HG03442 (cell line): ENCODE measurements at regions not wholly inside any gene's neighbourhood (a gene's known extent, or its start where the extent isn't known, plus 50 kb on each side); places are given as distances from the start of the nearest gene placed in this dataset.
"Not testable (repeated sequence)": the region's sequence is repeated elsewhere in the genome, so short reads cannot be mapped to it uniquely, and the experiment has no call there.

Experiments used
- ATAC-seq: cut with Tn5 transposase; IDR thresholded peaks from one replicate; pipeline ENCODE4 v1.9.1; 2021; ENCODE audit warnings: mild to moderate bottlenecking, moderate library complexity; ENCODE audit not compliant: unreplicated experiment

DNA sequence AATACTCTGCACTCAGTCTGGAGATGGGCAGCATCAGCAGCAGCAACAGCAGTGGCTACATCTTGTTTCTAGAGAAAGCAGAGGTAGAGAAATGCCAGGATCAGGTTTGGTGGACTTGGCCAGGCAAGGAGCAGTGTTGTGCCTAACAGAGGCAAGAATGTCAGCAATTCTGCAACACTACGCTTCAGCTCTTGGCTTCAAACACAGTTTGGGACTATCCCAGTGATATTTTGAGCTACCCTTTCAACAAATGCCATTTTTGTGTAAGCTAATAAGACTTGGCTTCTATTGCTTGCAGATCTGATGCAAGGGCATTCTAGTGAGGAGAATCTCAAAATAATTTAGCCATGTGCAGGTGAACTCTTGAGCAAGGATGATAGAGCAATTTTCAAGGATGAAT lies 271.3 kb downstream of the PCDH20 start:
- no peak for ATAC-seq

DNA sequence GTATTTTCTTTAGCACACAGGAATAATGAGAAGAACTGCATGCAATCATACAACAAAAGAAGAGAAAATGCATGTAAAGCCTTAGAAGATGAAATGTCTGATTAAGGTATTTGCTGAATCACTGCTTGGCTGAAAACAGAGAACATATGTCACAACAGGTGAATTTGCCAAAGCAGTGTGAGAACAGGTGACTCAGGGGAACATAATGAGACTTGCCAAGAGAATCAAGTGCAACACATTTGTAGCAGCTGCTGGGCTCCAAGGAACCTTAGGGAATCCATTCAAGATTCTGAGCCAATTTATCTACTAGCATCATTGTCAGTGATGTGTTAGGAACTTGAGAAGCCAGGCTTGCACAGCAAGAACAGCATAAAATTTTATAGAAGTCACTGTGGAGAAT lies 273.1 kb downstream of the PCDH20 start:
- ATAC-seq: no peak

DNA sequence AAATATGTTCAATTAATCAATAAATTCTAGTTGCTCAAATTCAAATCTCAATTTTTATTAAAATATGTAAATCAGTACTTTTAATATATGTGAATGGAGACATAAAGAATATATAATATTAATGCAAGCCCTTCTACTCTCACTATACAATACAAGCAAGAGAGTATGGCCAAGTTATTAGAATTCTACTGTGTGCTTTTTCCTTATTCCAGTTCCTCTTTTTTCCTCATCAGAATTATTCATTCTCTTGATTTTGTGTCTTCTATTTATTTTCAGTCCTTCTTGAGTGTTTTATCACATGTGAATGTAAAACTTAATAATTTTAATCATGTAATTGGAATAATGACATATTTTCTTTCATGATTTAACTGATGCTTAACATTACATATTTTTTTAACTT lies 276.8 kb downstream of the PCDH20 start:
- ATAC-seq: no peak

DNA sequence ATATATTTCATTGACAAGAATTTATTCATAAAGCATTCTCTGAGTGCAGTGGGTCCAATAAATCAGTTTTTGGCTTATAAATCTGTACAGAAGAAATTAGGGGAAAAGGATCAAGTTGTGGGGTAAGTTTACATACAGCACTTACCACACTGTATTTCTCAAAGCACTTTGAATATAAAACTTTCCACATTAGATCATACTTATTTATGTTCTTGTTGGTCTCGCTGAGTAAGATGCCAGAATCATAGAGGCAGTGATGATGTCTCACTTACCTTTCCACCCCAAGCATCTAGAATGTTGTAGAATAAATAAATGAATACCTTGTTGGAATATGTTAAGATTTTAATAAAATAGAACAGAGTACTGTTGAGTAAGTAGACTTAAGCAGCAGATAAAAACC lies 279.1 kb downstream of the PCDH20 start:
- no peak for ATAC-seq

DNA sequence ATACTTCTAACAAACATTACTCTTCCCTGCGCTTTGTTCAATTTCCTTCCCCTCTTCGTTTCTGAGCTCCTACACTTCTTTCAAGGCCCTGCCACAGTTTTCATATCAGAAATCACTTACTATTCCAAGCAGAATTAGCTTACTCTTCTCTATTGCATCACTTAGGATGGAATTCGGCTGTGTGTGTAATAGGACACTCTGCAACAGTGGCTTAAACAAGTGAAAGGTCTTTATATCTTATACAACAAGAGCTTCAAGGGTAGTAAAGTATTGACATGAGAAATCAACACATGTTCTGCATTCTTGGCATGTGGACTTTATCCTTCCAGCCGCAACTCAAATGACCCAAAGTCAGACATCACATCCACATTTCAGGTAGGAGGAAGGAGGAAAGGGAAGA lies 279.6 kb downstream of the PCDH20 start:
- ATAC-seq: no peak

DNA sequence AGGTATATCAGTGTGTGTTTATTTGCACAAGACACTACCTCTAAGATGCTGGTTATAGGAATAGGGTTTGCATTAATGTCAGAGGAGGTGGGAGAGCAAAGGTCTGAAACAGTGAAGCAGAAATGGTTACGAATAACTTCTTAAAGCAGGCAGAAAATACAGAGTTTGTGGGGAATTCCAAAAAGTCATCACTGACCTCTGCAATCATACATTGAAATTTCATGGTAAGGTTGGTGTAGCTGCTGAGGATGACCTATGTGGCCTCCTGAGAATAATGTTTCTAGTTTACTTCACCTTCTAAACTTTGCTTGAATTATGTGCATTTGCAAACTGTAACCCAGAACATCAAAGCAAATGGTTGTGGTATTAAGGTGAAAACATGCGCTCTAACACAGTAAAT lies 280.1 kb downstream of the PCDH20 start:
- no peak for ATAC-seq

DNA sequence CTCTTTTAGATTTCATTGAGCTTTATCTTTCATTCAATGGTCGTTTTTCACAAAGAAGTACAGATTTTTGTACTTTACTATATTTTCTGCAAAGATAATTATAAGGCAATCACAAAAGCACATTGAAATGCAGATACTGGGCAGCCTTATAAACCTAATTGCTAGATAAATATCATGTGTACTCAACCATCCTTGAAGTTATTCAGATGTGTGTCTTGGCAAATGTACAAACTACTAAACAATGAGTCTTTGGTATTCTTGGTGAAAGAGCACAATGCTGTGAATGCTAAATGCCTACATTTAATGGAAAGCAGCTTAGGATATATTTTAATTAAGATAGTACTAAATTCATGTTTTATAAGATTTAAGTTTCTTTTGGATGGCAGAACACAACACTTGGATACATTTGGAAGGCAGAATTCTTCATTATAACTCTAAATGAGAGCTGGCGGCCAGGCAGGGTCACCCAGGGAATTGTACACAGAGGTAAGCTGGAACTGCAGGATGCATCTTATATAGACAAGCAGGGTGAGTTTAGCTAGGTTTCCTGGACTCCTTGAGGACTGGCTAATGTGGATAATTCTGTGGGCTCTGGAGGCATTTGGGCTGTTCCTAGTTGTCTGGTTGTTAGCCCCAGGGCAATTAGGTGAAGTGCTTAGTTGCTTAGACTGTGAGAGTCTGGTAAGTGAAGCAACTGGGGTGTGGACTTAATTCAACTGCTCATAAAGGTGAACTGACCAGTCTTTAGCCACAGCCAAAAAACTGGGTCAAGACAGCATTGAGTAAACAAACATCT lies 286.6 kb downstream of the PCDH20 start:
- ATAC-seq: no peak

DNA sequence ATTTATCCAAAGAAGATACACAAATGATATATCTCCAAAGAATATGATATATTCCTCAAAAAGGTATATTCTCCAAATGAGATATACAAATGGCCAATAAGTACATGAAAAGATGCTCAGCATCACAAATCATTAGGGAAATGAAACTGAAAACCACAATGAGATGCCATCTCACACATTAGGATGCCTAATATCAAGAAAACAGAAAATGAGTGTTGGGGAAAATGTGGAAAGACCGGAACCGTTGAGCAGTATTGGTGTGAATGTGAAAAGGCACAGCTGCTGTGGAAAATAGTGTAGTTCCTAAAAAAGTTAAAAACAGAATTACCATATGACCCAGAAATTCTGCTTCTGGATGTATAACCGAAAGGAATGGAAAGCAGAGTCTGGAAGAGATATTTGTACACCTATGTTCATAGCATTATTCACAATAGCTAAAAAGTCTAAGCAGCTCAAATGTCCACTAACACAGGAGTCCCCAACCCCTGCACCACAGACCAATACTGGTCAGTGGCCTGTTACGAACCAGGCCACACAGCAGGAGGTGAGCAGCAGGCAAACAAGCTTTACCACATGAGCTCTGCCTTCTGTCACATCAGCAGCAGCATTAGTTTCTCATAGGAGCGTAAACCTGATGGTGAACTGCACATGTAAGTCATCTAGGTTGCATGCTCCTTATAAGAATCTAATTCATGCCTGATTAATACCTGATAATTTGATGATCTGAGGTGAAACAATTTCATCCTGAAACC lies 291.9 kb downstream of the PCDH20 start:
- no peak for ATAC-seq

DNA sequence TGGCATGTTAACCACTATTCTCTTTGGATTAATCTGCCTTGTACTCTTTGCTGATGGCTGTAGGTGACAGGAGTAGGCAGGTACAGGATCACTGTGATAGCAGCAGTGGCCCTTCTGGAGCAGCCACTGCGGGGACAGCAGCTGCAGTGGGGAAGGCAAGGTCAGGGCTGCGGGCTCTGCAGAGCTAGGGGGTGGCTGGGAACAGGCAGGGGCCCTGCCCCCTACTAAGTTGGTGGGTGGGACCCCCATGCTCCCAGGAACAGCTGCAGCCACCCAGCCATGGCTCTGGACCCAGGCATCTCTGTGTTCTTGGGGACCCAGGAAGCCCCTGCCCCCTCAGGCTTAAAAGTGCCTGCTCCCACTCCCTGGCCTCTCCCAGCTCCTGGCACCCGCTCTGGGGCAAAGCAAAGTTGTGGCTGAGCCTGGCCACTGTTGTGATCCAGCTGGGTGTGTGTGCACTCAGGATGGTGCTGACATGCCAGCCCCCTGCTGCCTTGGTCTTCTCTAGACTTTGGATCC lies 302.4 kb downstream of the PCDH20 start:
- ATAC-seq: no peak

DNA sequence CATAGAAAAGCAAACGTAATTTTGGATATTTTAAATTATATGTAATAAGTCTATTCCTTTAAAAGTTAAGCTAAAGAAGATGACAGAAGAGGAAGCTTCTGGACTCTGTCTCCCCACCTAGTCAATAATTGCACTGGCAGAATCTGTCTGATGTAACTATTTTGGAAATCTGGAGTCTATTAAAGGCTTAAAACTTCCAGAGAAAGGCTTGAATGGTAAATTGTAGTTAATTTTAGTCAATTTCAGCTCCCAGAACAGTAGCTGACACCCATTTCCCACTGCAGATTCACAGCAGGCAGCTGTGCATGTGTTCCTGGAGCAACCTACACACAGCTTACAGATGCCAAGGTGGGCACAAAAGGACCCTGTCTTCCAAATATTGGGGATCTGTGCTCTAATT lies 304.1 kb downstream of the PCDH20 start:
- no peak for ATAC-seq

DNA sequence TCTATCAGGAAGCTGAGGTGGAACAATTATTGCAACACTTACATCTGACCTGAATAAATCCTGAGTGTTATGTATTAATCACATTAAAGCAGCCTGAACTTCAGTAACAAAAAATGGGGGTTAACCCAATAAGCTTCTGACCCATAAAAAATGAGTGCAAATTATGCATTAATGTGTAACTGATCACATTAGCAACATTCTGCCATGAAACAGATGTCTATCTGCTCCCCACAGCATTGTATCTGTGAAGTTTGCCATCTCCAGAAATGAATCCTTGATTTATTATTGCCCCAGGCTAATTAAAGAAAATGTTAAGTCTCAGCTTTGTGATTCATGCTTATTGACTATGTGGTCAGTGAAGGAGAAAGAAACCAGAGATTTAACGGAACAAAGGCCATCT lies 304.9 kb downstream of the PCDH20 start:
- no peak for ATAC-seq

DNA sequence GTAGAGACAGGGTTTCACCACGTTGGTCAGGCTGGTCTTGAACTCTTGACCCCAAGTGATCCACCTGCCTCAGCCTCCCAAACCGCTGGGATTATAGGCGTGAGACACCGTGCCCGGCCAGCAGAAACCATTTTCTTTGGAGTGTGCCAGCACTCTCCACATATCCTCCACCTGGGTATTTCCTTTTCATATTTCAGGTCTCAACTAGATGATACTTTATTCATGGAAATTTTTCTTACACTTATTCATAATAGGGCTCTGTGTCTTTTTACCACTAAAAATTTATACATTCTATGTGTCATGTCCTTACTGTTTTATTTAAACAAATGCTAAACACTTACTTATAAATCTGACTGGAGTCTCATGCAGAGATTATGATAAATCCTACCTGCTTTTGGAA lies 305.9 kb downstream of the PCDH20 start:
- no peak for ATAC-seq

DNA sequence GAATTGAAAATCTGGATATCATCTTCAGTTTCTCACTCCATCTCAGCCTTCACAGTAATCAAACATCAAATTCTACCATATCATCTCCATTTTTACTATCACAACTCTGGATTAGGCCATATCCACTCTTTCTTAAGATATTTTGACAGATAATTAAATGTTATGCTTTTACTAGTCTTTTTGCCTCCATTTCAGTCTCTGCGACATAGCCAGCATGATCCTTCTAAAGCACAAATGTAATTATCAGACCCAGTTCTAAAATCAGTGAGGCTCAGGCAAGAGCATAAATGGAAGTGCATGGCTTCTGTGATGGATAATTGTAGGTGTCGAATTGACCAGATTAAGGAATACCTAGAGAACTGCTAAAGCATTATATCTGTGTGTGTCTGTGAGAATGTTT lies 307.7 kb downstream of the PCDH20 start:
- ATAC-seq: no peak

DNA sequence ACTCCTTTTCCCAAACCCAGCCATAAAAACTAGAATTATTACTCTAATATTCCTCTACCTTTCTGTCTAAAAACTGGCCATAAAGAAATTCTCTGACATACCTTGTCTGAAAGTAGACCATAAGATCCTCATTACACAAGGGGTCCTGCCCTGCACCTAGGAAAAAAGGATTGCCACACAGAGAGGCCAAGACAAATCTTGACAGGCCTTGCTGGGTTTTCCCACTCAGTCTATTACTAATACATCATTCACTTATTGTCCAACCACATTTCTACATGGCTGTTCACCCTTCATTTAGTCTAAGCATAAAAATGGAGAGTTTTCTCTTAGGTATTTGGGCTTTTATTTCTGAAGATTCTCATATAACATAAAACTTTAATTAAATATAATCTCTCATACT lies 319.8 kb downstream of the PCDH20 start:
- ATAC-seq: no peak

DNA sequence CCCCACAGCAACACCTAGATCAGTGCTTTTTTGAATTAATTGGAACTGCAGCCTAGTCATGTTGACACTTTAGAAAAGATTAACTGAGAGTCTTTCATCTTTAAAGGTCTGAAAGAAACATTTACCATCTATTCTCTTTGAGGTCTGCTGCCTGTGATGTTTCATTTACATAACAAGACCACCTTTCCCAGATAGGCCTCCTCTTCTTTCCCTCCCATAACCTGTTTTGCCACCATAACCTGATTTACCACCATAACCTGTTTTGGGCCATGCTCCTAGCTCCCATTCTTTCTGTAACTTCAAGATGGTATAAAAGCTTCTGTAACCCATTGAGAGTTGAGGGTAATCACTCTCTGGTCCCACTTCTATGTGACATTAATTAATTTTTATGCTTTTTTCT lies 320.8 kb downstream of the PCDH20 start:
- ATAC-seq: no peak

DNA sequence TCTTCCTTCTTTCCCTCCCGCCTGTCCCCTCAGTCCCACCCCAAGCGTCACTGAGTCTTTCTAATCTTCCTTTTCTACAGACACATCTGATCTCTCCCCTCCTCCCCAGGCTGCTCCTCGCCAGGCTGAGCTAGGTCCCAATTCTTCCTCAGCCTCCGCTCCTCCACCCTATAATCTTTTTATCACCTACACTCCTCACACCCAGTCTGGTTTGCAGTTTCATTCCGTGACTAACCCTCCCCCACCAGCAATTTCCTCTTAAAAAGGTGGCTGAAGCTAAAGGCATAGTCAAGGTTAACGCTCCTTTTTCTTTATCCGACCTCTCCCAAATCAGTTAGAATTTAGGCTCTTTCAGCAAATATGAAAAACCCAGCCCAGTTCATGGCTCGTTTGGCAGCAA lies 325.8 kb downstream of the PCDH20 start:
- not testable (repeated sequence) for ATAC-seq

DNA sequence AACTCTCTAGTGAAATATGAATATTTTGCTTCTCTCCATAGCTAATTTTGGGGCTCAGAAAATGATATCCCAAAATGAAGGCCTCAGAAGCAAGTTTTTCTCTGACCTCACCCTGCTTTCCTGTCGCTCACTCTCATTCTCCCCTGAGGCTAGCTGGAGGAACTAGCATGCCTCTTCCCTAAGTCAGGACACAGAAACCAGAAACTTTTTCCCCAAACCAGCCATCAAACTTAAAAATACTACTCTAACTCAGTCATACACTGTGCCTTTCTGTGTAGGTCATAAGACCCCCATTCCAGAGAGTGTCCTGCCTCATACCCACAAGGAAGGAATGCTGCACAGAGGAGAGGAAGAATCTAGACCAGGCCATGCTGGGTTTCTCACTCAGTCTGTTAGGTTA lies 329.6 kb downstream of the PCDH20 start:
- ATAC-seq: no peak

DNA sequence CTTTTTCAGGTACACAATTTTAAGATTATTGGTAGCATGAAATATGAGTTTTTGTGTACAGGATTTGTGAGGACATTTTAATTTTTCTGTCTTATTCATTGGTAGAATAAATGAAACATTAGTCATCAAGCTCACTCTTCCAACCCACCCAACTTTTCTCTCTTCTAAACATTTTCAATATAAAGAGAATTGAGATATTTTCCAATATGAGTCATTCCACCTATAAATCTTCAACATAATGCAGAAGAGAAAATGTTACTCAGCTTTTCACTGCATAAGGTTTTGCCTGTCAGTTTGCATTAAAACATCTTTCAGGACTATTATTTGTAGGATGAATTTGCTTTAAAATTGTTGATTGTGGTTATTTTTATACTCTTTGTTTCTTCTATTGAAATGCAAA lies 330.7 kb downstream of the PCDH20 start:
- no peak for ATAC-seq

DNA sequence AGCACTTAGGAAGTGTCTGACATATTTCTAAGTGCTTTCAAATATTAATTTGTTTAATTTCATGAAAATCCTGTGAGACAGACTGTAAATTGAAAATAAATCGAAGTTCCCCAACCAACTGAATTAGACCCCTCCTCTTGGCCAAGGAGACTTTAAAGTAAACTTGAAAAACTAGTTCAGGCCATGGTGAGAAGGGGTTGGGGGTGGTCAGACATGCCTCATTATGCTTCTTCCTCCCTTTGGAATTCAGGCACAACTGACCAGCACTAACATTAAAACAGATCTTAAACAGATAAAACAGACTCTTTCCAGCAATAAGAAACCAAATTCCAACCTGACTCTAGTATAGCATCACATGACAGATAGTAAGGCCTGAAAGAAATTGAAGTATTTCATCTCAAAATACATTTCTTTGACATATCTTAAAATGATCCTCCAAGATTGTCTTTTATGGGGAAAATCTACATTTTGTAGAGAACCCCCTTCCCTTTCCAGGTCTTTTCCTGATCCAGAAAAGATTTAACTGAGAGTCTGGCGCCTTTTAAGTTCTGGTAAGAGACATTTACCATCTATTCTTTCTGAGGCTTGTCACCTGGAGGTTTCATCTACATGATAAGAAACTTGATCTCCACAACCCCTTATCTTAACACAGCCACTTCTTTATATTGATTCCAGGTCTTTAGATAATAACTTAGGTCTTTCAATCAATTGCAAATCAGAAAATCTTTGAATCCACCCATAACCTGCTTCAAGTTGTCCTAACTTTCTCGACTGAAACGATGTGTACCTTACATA lies 336.5 kb downstream of the PCDH20 start:
- no peak for ATAC-seq

DNA sequence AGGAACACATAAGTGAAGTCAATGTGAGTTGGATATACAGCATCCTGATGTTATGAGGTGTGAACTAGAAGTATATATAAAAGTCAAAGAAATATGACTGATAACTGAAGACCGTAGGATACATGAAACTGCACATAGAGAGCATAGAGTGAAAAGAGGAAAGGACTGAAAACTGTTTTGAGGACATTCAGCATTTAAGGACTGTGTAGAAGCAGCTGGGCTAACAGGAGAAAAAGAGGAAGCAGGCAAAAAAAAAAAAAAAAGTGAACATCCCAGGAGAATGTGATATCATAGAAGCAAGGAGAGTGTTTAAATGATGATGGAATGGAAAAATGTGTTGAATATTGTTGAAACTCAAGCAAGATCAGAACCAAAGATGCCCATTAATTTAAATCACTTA lies 363.5 kb downstream of the PCDH20 start:
- ATAC-seq: no peak

DNA sequence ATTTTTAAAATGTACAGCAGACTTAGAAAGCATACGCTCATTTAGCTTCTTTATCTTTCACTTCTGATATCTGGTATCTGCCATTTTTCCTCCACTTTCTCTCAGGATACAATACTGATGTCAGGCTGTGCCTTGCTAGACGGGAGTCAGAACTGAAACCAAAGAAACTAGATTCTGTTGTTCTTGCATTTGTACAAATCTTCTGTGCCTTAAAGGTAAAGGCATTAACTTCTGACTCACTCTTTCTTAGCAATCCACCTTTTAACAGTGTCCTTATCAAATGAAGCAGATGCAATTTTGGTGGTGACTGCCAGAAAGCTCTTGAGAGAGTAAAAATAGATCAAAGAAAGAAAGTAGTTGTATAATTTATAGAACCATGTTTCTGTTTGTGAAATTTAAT lies 370.4 kb downstream of the PCDH20 start:
- ATAC-seq: no peak

DNA sequence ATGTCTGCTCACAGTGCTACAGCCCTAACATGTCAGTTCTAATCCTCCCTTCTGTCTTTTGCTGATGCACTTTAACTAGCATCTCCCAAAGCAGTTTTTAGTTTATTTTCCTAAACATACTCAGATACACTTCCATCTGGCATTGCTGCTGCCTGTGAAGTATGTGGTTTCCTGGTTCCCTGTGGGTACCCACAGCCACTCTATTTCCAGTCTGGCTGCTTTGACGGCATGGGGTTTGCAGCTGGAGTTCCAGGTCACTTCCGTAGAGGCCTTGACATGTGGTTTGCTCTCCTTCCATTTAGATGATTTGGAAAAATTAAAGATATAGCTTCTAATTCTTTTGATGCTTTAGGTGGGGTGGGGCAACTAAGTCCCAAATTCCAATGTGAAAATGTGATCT lies 375.5 kb downstream of the PCDH20 start:
- no peak for ATAC-seq
